ENCODE measurements at regions not wholly inside any gene's neighbourhood (a gene's known extent, or its start where the extent isn't known, plus 50 kb on each side); places are given as distances from the start of the nearest gene placed in this dataset.

GRCh38 chr4:134540588-134540987 lies 339.0 kb upstream of the PABPC4L start:
- Histone ChIP-seq H3K27me3 (no peaks in the 10 kb centered on the region), H3K27ac (no peak overlapping the region), H3K4me3 (replicated peaks in 1 of 3) (no peak overlapping the region), H3K36me3 (no peaks in the 10 kb centered on the region), H3K9me3 (no peaks in the 10 kb centered on the region), H3K4me1 (peaks cover 2 to 5% of the 10 kb centered on the region in 2 donors)
- no peak for TF ChIP-seq POLR2A (IDR thresholded peaks at IDR 0.05)
- no peak for TF ChIP-seq CTCF (IDR thresholded peaks at IDR 0.05)
- DNase-seq = no peak
- intact Hi-C loops (cut with DNase I) = no loop called here
- WGBS, 2 donors = 84 to 87% methylated on average over 2 of the region's 2 CpGs

GRCh38 chr4:134539729-134540231 lies 338.2 kb upstream of the PABPC4L start:
- TF ChIP-seq CTCF (IDR thresholded peaks at IDR 0.05) (no peak), POLR2A (IDR thresholded peaks at IDR 0.05) (no peak)
- Histone ChIP-seq H3K4me1 (peaks cover 2 to 5% of the 10 kb centered on the region in 2 donors), H3K36me3 (no peaks in the 10 kb centered on the region), H3K27ac (no peak overlapping the region), H3K4me3 (replicated peaks in 1 of 3) (no peak overlapping the region), H3K27me3 (no peaks in the 10 kb centered on the region), H3K9me3 (no peaks in the 10 kb centered on the region)
- 85 to 89% methylated on average over 1 of the region's 1 CpG for WGBS, 2 donors
- no peak for DNase-seq
- intact Hi-C loops (cut with DNase I) = no loop called here

- intact Hi-C loops (cut with DNase I) = no loop called here
- H3K27ac ChIP-seq = no peak overlapping the region
- H3K9me3 ChIP-seq = no peaks in the 10 kb centered on the region
- H3K4me3 ChIP-seq (replicated peaks in 1 of 3) = no peak overlapping the region
- H3K27me3 ChIP-seq = no peaks in the 10 kb centered on the region
- H3K36me3 ChIP-seq = no peaks in the 10 kb centered on the region
- no peaks in the 10 kb centered on the region for H3K4me1 ChIP-seq
- TF ChIP-seq CTCF (IDR thresholded peaks at IDR 0.05) (no peak), POLR2A (IDR thresholded peaks at IDR 0.05) (no peak)
- DNase-seq = no peak
These were observed 336.1 kb upstream of the PABPC4L start for GRCh38 chr4:134537701-134538100.

GRCh38 chr4:134533068-134533467 lies 331.5 kb upstream of the PABPC4L start:
- Histone ChIP-seq H3K27ac (peak overlapping the region in 1 of 3 donors; percentile 16), H3K4me3 (replicated peaks in 1 of 3) (no peak overlapping the region), H3K4me1 (peaks cover 0 to 5% of the 10 kb centered on the region in 2 donors), H3K27me3 (no peaks in the 10 kb centered on the region), H3K9me3 (no peaks in the 10 kb centered on the region), H3K36me3 (no peaks in the 10 kb centered on the region)
- peak; percentile 19 to 33 for DNase-seq
- TF ChIP-seq CTCF (IDR thresholded peaks at IDR 0.05) = no peak
- no peak for TF ChIP-seq POLR2A (IDR thresholded peaks at IDR 0.05)
- intact Hi-C loops (cut with DNase I) = no loop called here
- 38 to 40% methylated on average over 3 of the region's 3 CpGs for WGBS, 2 donors

GRCh38 chr4:134531013-134531412 lies 329.4 kb upstream of the PABPC4L start:
- DNase-seq = no peak
- Histone ChIP-seq H3K27ac (no peak overlapping the region), H3K36me3 (no peaks in the 10 kb centered on the region), H3K4me1 (peaks cover 0 to 5% of the 10 kb centered on the region in 2 donors), H3K4me3 (replicated peaks in 1 of 3) (no peak overlapping the region), H3K9me3 (no peaks in the 10 kb centered on the region), H3K27me3 (no peaks in the 10 kb centered on the region)
- intact Hi-C loops (cut with DNase I) = no loop called here
- 31 to 52% methylated on average over 1 of the region's 1 CpG for WGBS, 2 donors
- TF ChIP-seq POLR2A (IDR thresholded peaks at IDR 0.05) = no peak

GRCh38 chr4:134529629-134530028 lies 328.0 kb upstream of the PABPC4L start:
- WGBS, 2 donors = 88 to 89% methylated on average over 1 of the region's 1 CpG
- Histone ChIP-seq H3K27ac (no peak overlapping the region), H3K27me3 (no peaks in the 10 kb centered on the region), H3K4me1 (peaks cover 0 to 5% of the 10 kb centered on the region in 2 donors), H3K36me3 (no peaks in the 10 kb centered on the region), H3K9me3 (no peaks in the 10 kb centered on the region), H3K4me3 (replicated peaks in 1 of 3) (no peak overlapping the region)
- no peak for DNase-seq
- TF ChIP-seq POLR2A (IDR thresholded peaks at IDR 0.05) = no peak
- TF ChIP-seq CTCF (IDR thresholded peaks at IDR 0.05) = no peak
- intact Hi-C loops (cut with DNase I) = no loop called here

All from thyroid gland (tissue), 4 donors.